CD14-positive monocyte (primary cell): ENCODE measurements at regions not wholly inside any gene's neighbourhood (a gene's known extent, or its start where the extent isn't known, plus 50 kb on each side); places are given as distances from the start of the nearest gene placed in this dataset.

Source experiments
- DNase-seq, 3 donors: peaks; one replicate each; pipeline ENCODE4 v3.0.0-alpha.2; 2011 to 2022
- H2AFZ ChIP-seq: 2 replicates; pipeline ENCODE4 v1.6.0; 2012; ENCODE audit warnings: mild to moderate bottlenecking, low read depth, low read length, inconsistent platforms; ENCODE audit not compliant: insufficient read depth, poor library complexity, severe bottlenecking
- H3K27ac ChIP-seq, 2 donors: 1 replicate in 1 of 2; 2 replicates in 1 of 2; pipeline ENCODE4 v1.5.1; 2012 to 2013; ENCODE audit warnings: low read length in 2 of 2, control low read depth in 1 of 2, inconsistent platforms in 1 of 2, low read depth in 1 of 2, mild to moderate bottlenecking in 1 of 2
- H3K27me3 ChIP-seq, 2 donors: one replicate each; pipeline versions ENCODE4 v1.6.0 to v1.6.1; 2011 to 2013; ENCODE audit warnings: low read length in 2 of 2; ENCODE audit not compliant: control insufficient read depth in 2 of 2, insufficient read depth in 2 of 2
- H3K36me3 ChIP-seq, 2 donors: replicated peaks in 1 of 2; 1 replicate in 1 of 2; 2 replicates in 1 of 2; pipeline versions ENCODE4 v1.5.1 to v1.6.1; 2012 to 2013; ENCODE audit warnings: low read length in 2 of 2, control low read depth in 1 of 2, inconsistent platforms in 1 of 2, mild to moderate bottlenecking in 1 of 2; ENCODE audit not compliant: insufficient read depth in 2 of 2, control insufficient read depth in 1 of 2
- H3K4me1 ChIP-seq, 2 donors: 1 replicate in 1 of 2; 2 replicates in 1 of 2; pipeline versions ENCODE4 v1.5.1 to v1.6.1; 2012 to 2013; ENCODE audit warnings: low read length in 2 of 2, control low read depth in 1 of 2, inconsistent platforms in 1 of 2, mild to moderate bottlenecking in 1 of 2, moderate library complexity in 1 of 2; ENCODE audit not compliant: insufficient read depth in 2 of 2, control insufficient read depth in 1 of 2
- H3K4me2 ChIP-seq: replicated peaks from 2 replicates; pipeline ENCODE3; 2012; ENCODE audit warnings: low read length, moderate library complexity, mild to moderate bottlenecking; ENCODE audit not compliant: poor library complexity, severe bottlenecking; ENCODE audit errors: extremely low read depth
- H3K4me3 ChIP-seq, 3 experiments: fragments of 200-600 bp in 1 of 3; sonication (generic) in 1 of 3; replicated peaks in 1 of 3; 1 replicate in 2 of 3; 2 replicates in 1 of 3; pipeline ENCODE4 v1.5.1; 2011 to 2013; ENCODE audit warnings: low read length in 3 of 3, mild to moderate bottlenecking in 3 of 3, control low read depth in 2 of 3, low read depth in 2 of 3, inconsistent platforms in 1 of 3, moderate library complexity in 1 of 3
- H3K79me2 ChIP-seq: 2 replicates; pipeline ENCODE4 v1.6.0; 2012; ENCODE audit warnings: mild to moderate bottlenecking, control low read depth, inconsistent platforms, low read length, moderate library complexity; ENCODE audit not compliant: insufficient read depth
- H3K9ac ChIP-seq: 2 replicates; pipeline ENCODE4 v1.6.0; 2017; ENCODE audit warnings: low read length, mild to moderate bottlenecking; ENCODE audit not compliant: insufficient read depth, poor library complexity, severe bottlenecking
- H3K9me3 ChIP-seq, 2 donors: replicated peaks in 1 of 2; 1 replicate in 1 of 2; 2 replicates in 1 of 2; pipeline versions ENCODE4 v1.5.1 to v1.6.1; 2012 to 2013; ENCODE audit warnings: low read length in 2 of 2, control low read depth in 1 of 2; ENCODE audit not compliant: control insufficient read depth in 1 of 2, insufficient read depth in 1 of 2
- H4K20me1 ChIP-seq: 2 replicates; pipeline ENCODE4 v1.6.0; 2012; ENCODE audit warnings: mild to moderate bottlenecking, low read length, control low read depth, moderate library complexity; ENCODE audit not compliant: insufficient read depth
- H3K27ac Mint-ChIP-seq, 7 donors: one replicate each; pipeline ENCODE4 v1.8.0; 2020; ENCODE audit warnings: mild to moderate bottlenecking in 7 of 7, mixed read lengths in 7 of 7, moderate library complexity in 6 of 7, inconsistent platforms in 2 of 7
- H3K27me3 Mint-ChIP-seq, 3 donors: one replicate each; pipeline ENCODE4 v1.8.0; 2021 to 2022; ENCODE audit warnings: low read depth in 3 of 3, mild to moderate bottlenecking in 3 of 3, mixed read lengths in 3 of 3, moderate library complexity in 3 of 3, inconsistent platforms in 1 of 3
- H3K36me3 Mint-ChIP-seq, 2 donors: one replicate each; pipeline ENCODE4 v1.8.0; 2020; ENCODE audit warnings: mixed read lengths in 2 of 2, inconsistent platforms in 1 of 2, mild to moderate bottlenecking in 1 of 2
- H3K4me1 Mint-ChIP-seq: one replicate; pipeline ENCODE4 v1.8.0; 2020; ENCODE audit warnings: mild to moderate bottlenecking, mixed read lengths
- H3K4me3 Mint-ChIP-seq, 2 donors: one replicate each; pipeline ENCODE4 v1.8.0; 2020; ENCODE audit warnings: mild to moderate bottlenecking in 2 of 2, mixed read lengths in 2 of 2, moderate library complexity in 1 of 2
- H3K9me3 Mint-ChIP-seq, 7 donors: one replicate each; pipeline ENCODE4 v1.8.0; 2020 to 2022; ENCODE audit warnings: mixed read lengths in 7 of 7, mild to moderate bottlenecking in 6 of 7, moderate library complexity in 6 of 7, inconsistent platforms in 2 of 7
- WGBS: methylation state at CpG from one replicate; pipeline ENCODE4 v1.1.5; 2013; ENCODE audit warnings: missing lambda C conversion rate; ENCODE audit not compliant: insufficient coverage; 5-methylcytosine and 5-hydroxymethylcytosine counted together
- intact Hi-C, 2 donors: fragments of 100-400 bp; cut with micrococcal nuclease; formaldehyde crosslinking; loops; one replicate each; pipeline versions ENCODE4 v1.15.0 to v1.15.1; 2023
- TF ChIP-seq, protein P1 (sequence below): fragments of 200-600 bp; IDR thresholded peaks from one replicate; pipeline ENCODE4 v1.8.0; 2022; ENCODE audit warnings: antibody characterized with exemption, mild to moderate bottlenecking

GRCh38 chr10:31132681-31133244, 101.1 kb upstream of the ZNF438 start:
- Mint-ChIP-seq H3K4me3 (no peak overlapping the region), H3K9me3 (no peaks in the 10 kb centered on the region), H3K36me3 (no peaks in the 10 kb centered on the region), H3K27me3 (no peaks in the 10 kb centered on the region), H3K4me1 (peaks cover 24% of the 10 kb centered on the region), H3K27ac (peak overlapping the region in 6 of 7 donors; percentile 14 to 75 (median 58))
- Histone ChIP-seq H4K20me1 (no peaks in the 10 kb centered on the region), H3K4me2 (peak overlapping the region; percentile 89), H3K9ac (no peak overlapping the region), H2AFZ (peak overlapping the region; percentile 91), H3K9me3 (no peaks in the 10 kb centered on the region), H3K36me3 (no peaks in the 10 kb centered on the region), H3K4me3 (no peak overlapping the region), H3K27ac (no peak overlapping the region), H3K79me2 (no peaks in the 10 kb centered on the region), H3K4me1 (peaks cover 15 to 22% of the 10 kb centered on the region in 2 donors), H3K27me3 (no peaks in the 10 kb centered on the region)
- WGBS = 95% methylated on average over 4 of the region's 6 CpGs
- intact Hi-C loops = no loop called here
- TF ChIP-seq, protein P1, sequence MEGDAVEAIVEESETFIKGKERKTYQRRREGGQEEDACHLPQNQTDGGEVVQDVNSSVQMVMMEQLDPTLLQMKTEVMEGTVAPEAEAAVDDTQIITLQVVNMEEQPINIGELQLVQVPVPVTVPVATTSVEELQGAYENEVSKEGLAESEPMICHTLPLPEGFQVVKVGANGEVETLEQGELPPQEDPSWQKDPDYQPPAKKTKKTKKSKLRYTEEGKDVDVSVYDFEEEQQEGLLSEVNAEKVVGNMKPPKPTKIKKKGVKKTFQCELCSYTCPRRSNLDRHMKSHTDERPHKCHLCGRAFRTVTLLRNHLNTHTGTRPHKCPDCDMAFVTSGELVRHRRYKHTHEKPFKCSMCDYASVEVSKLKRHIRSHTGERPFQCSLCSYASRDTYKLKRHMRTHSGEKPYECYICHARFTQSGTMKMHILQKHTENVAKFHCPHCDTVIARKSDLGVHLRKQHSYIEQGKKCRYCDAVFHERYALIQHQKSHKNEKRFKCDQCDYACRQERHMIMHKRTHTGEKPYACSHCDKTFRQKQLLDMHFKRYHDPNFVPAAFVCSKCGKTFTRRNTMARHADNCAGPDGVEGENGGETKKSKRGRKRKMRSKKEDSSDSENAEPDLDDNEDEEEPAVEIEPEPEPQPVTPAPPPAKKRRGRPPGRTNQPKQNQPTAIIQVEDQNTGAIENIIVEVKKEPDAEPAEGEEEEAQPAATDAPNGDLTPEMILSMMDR = no peak
- no peak for DNase-seq

- Mint-ChIP-seq H3K27me3 (no peaks in the 10 kb centered on the region), H3K4me1 (peaks cover 24% of the 10 kb centered on the region), H3K4me3 (peak overlapping the region; percentile 80 to 89), H3K27ac (peak overlapping the region; percentile 14 to 82 (median 69)), H3K36me3 (no peaks in the 10 kb centered on the region), H3K9me3 (no peaks in the 10 kb centered on the region)
- H3K36me3 ChIP-seq = no peaks in the 10 kb centered on the region
- H2AFZ ChIP-seq = peak overlapping the region; percentile 91
- H3K27me3 ChIP-seq = no peaks in the 10 kb centered on the region
- H3K4me1 ChIP-seq = peaks cover 15 to 22% of the 10 kb centered on the region in 2 donors
- H3K4me3 ChIP-seq = peak overlapping the region; percentile 49 to 77 (median 60)
- TF ChIP-seq, protein P1 = no peak
- no peak for DNase-seq
- H3K9ac ChIP-seq = peak overlapping the region; percentile 77
- H3K27ac ChIP-seq = peak overlapping the region in 1 of 2 donors; percentile 89
- no peaks in the 10 kb centered on the region for H3K79me2 ChIP-seq
- WGBS = 34% methylated on average over 9 of the region's 17 CpGs
- peak overlapping the region; percentile 89 for H3K4me2 ChIP-seq
- H3K9me3 ChIP-seq = no peaks in the 10 kb centered on the region
- no peaks in the 10 kb centered on the region for H4K20me1 ChIP-seq
- intact Hi-C loops = no loop called here
Observed at GRCh38 chr10:31133251-31133791, 101.7 kb upstream of the ZNF438 start.
